GM21619 (cell line): ENCODE measurements at regions not wholly inside any gene's neighbourhood (a gene's known extent, or its start where the extent isn't known, plus 50 kb on each side); places are given as distances from the start of the nearest gene placed in this dataset.

Experiments
- ATAC-seq: cut with Tn5 transposase; IDR thresholded peaks from one replicate; pipeline ENCODE4 v1.9.1; 2021; ENCODE audit not compliant: unreplicated experiment

DNA sequence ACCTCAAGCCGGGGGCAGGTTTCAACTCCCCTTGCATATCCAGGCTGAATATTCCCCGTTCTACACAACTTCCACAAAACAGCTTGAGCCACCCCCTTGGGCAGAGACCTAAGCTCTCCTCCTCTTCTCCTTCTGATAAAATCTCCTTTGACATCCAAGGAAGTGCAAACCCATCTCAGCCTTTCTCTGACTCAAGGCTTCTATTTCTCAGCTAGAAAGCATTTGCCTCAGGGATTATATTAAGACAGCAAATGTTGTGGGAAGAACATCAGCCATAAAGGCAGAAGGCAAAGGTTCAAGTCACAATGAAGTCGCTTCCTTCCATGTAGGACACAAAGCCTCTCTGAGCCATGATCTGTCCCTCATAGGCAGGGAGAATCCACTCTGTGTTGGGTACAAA, 386.6 kb upstream of the ARID1B start:
- no peak for ATAC-seq

DNA sequence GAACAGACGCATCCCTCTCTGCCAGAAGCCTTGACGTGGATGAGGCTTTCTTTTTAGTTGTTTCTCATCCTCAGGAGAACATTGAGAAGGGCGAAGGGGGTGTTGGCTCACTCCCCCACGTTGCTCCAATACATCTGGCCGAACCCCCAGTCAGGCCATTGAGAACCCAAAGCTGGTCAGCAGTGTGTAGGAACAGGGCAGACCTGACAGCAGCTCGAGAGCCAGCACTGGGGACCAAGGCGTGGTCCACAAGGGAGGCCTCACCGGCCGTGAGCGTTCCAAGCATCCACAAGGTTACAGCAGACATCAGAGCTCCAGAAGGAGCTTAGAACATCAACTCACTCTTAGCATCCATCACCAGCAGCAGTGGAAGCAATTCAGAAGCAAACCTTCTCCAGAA, 387.9 kb upstream of the ARID1B start:
- ATAC-seq = no peak

DNA sequence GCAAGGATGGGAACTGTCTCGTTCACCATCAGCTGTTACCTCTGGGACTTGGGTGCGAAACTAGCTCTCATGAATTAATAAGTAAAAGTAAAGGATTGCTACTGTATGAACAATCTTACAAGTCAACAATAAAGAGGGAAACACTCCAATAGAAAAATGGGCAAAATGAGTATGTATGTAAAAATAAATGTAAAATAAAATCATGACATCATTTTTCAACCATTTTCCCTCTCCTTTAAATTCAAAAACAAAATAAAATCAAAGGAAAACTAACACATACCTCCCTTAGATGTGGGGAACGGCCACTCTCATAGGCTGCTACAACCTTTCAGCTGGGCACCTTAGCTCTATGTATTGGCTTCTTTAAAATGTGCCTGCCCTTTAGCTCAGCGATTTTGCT, 389.7 kb upstream of the ARID1B start:
- no peak for ATAC-seq

DNA sequence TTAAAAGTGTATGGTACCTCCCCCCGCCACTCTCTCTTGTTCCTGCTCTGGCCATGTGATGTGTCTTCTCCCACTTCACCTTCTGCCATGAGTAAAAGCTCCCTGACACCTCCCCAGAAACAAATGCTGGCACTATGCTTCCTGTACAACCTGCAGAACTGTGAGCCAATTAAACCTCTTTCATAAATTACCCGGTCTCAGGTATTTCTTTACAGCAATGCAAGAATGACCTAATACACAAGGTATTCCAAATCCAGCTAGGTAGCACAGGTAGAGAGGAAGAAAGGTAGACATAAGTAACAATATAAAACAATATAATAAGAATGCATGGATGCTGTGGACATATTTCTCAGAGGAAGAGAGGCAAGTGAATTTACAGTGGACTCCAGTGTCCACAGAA, 394.1 kb upstream of the ARID1B start:
- no peak for ATAC-seq

DNA sequence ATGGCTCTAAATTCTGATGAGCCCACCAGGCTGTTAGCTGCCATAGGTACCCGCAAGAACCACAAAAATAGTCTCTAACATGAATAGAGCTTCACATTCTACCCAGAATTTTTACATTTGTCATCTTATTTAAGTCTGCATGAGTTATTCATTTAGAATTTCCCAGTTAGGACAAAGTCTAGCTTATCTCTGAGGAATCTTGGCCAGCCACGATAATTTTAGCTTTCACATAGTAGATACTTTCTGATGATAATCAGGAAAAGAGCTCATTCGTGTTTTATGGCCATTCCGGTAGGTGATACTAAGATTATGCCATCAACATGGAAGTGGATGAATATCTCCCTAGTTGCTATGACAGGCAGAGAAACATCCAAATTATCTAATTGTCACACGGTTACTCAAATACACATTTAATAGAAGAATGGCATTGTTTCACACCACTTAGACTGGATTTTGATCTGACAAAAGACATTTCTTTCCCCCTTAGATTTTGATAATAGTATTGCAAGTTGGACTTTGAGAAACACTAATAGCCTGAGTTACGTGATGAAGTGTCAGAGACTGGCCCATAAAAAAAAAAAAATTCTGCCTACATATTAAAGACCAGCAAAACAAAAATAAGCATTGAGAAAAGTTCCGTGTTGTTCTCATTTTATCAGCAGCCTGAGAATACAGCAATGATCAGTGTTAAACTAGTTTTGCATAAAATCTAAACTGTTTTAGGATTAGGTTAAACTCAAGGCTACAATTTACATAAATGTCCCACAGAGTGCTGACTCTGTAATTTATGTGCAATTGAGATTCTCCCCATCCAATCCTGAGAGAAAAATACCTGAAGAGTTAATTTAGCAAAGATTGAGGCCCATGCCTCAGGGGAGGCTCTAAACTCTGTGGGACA, 397.5 kb upstream of the ARID1B start:
- no peak for ATAC-seq

DNA sequence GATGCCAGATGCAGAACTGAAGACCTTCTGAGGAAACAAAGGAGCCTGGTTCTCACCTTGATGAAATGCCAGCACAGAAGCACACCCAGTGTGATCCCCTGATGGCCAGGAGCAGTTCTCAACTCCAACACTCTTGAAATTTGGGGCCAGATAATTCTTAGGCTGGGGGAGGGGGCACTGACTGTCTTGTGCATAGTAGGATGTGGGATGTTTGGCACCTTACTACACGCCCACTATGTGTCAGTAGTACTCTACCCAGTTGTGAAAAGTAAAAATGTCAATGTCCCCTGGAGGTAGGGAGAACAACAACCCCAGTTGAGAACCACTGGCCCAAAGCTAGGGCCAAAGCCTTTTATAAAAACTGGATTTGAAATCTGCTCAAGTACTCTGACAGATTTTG, 398.3 kb upstream of the ARID1B start:
- ATAC-seq = no peak

DNA sequence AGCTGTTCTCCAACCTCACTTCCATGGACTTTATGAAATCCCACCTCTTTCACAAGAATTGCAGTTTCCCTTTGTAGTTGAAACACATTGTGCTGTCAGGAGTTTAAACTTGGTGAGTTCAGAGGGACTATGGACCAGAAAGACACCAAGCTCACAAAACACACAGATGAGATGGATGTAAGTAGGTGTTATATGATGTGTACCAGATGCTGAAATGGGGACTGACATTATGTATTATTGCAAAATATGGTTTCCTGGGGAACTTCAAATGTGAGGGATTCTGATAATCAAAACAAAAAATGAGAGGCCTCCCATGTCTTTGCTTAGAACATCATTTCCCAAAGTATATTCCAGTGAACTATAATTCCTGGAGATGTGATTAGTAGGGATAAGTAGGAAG, 401.1 kb upstream of the ARID1B start:
- no peak for ATAC-seq

DNA sequence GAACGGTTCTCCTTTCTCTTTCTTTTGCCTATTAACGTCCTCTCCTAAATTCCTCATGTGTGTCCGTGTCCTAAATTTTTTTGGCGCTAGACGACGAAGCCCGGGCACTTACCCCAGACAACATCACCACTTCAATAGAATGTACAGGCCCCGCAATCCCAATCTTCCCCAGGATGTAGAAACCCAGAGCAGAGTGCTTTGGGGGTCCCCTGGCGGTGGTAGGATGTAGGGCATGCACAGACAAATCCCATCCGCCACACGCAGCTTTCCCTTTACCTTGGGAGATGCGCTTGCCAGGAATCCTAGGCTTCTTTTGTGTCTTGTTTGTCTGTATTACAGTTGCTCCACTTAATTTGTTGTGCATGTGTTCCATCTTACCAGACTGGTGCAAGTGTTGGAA, 417.3 kb upstream of the ARID1B start:
- no peak for ATAC-seq

DNA sequence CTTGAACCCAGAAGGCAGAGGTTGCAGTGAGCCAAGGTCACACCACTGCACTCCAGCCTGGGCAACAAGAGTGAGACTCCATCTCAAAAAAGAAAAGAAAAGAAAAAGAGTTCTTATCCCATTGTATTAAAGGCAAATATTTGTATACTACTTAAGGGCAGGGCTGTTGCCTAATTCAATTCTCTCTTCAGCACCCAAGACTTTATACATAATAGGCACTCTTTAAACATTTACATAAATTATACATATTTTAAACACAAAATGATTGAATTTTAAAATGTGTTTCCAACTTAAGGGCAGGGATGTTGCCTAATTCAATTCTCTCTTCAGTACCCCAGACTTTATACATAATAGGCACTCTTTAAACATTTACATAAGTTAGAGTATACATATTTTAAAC, 424.3 kb upstream of the ARID1B start:
- no peak for ATAC-seq

DNA sequence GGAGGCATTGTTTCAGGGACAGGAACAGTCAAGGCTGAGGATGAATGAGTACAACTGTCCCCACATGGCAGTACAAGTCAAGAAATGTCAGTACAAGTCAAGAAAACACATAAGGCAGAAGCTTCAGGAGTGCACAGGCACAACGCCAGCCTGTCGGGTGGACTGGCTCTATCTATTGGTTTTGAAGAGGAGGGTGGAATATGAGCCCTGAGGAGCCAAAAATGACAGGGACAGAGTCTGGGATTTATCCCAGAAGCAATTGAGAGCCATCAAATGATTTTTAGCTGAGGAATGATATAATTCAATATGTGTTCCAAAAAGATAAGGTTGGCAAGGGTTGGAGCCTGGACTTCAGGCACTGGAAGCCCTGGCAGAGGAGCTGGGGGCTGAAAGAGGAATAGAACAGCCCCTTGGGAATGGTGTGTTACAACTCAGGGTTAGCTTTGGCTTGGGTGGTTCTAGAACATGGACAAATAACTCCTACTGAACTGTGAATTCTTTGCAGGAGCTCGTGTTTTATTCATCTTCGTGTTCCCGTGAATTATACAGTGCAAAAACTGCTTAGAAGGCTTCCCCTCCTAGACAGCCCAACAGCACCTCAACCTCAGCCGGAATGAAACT, 425.7 kb upstream of the ARID1B start:
- ATAC-seq = no peak

DNA sequence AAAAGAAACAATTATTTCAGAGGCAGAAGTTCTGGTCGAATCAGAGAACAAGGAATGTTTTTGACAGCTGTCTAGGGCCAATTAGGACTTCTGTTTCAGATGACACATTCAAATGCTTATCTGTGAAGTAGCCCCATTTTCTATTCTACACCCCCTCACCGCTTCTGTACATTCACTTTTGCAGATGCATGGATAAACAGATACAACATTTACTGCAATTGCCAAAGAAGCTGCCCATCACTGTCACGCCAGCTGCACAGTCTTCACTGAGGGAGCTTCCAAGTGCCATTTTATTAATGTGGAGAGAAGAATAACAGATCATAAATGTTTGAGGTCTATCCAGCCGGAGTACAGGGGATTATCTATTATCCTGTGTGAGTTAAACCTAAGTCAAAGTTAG, 426.8 kb upstream of the ARID1B start:
- no peak for ATAC-seq

DNA sequence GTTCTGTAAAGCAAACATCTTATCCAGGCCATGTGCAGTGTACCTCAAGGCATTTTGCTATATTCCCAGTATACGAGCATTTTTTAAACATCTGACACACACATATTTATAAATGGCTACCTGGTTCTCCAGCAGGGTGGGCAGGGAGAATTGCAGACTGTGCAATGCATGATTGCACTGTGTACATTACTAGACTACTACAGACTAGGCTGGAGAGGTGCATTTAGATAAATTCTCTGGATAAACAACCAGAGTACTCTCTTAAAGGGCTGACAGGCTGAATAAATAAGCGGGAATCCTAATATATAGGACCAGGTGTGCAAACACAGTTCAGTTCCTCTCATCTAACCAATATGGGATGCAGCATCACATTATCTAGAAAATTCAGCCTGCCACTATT, 428.3 kb upstream of the ARID1B start:
- no peak for ATAC-seq

DNA sequence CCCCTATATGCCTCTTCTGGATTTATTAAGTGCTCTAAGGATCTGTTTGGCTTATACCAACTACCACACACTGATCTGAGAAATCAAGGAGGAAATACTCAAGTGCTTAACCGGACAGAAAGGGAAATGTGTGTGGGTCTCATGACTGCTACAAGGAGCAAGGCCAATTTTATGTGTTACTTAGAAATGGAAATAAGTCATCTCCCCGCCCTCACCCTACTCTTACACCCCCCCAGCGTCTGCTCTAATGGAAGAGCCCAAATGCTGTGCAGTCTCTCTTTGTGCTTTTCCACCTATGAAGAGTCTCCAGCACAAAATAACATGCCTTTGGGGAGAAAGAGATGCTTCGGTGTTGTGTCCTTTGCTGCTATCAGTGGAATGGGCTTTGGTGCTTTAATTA, 428.8 kb upstream of the ARID1B start:
- ATAC-seq = no peak

DNA sequence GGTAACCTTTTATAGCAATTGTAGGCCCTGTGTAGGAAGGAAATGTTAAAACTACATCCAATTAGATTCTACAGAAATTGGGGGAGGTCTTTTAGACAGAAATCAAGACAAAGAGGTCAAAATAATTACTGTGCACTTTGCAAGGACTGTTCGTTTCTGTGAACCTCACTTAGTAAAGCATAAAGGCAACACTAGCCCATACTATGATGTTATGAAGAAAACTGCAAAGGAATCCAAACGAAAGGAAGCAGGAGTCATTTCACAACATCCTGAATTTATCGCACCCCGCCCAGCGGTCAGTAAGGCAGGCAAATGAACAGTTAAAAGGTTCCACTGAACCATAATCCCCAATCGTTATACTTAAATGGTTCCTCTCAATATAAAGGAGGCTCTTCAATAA, 429.5 kb upstream of the ARID1B start:
- ATAC-seq = no peak

DNA sequence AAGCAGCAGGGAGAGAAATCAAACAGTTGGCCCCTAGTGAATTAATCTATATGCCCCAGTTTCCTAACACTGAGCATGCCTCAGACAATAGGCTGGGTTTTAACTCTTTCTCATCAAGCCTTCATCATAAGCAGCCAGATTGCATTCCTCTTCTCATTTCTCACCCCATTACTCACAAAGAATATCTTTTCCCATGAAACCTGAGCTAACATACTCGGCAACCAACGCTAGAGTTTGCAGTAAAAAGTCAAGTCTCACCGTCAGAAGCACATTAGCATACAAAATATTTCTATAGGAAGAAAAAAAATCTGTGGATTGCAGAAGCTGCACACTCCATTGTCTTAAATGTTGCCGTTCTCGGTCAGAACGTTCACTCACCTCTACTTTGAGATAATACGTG, 429.9 kb upstream of the ARID1B start:
- no peak for ATAC-seq

DNA sequence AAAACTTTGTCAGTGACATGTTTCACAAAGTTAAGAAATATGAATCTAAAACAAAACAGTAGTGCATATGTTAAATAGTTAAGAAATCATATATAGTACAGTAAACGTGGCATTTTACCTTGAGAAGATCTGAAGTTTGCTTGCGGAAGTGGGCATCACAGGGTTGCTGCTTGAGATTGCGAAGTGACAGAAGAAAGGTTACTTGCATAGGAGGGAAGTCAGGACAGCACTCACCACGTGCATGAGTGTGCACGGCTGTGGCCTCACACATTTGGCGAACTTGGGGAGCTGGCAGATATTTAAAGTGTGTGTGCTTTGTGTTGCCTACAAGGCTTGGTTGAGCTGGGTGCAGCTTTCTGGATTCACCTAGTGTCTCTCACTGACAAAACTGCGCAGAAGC, 431.5 kb upstream of the ARID1B start:
- no peak for ATAC-seq

DNA sequence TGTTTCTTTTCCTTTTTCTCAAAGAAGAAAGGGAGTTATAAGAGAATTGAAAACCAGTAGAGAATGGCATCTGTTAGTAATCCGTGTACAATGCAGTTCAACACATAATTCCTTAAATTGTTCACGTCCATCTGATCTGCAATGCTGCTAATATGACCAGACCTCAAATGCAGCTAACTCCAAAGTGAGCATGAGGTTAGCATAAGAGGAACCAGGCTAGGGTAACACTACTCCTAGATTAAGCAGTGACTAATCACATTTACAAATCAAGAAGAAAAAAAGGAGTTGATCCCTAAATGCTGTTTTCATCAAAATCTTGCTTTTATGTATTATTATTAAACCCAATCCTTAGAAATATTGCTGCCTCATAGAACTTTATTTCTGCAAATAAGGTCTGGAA, 432.7 kb upstream of the ARID1B start:
- ATAC-seq = no peak

DNA sequence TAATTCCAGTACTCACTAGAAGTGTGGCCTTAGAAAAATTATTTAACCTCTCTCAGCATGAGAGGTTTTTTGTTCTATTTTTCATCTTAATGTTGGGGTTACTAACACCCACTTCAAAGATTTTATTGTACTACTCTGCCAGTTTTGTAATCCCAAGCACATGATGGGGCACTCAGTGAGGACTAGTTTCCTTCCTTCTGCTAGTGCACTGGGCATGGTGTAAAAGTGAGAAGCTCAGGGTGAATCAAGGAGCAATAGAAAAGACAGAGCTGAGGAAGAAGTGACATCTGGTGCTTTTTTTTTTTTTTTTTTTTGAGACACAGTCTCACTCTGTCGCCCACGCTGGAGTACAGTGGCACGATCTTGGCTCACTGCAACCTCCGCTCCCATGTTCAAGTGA, 439.4 kb upstream of the ARID1B start:
- ATAC-seq = no peak

DNA sequence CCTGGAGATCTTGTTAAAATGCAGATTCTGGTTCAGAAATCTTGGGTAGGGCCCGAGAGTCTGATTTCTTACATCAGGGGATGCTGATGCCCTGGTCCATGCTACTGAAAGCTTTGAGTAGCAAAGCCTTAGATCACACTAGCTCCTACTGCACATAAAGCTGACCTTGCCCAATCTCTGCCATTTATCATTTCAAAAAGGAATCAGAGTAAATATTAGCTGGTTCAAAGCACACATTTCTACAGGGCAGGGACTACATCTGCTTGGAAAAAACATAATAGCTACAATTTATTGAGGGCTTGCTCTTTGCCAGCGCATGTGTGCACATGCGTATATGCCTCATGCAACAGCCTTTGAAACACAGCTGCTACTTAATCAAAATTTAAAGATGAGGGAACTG, 440.4 kb upstream of the ARID1B start:
- ATAC-seq = no peak

DNA sequence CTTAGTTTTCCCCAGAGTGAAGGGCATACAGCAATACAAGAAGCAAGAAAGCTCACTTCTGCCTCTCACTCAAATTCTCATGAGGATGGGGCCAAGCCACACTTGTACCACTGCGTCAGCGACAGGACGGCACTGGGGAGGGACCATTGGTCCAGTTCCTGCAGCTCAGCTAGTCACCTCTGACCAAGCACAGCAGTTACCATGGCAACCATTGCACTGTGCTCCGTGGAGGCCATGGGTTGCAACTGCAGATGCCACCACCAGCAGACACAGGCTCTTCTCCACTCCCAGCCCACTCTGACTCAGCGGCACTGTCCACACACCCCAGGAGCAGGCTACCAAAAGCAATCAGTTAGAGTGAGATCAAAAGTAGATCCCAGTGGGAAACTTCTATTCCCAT, 441.1 kb upstream of the ARID1B start:
- no peak for ATAC-seq

DNA sequence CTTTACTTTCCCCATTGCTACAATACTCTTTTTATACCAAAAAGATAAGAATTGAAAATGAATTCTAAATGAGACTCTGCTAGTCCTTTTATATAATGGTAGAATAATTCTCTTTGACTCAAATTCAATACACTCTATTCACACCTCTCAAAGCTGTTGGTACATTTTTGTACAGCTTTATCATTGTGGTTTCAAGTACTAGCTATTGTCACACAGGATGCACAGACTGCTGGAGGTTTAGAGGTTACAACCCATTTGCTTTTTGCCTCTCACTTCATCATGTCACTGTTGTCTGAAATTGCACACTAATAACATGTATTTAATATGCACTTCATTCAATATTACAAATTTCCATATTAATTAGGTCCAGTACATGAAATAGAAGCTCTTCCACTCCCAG, 442.2 kb upstream of the ARID1B start:
- no peak for ATAC-seq

DNA sequence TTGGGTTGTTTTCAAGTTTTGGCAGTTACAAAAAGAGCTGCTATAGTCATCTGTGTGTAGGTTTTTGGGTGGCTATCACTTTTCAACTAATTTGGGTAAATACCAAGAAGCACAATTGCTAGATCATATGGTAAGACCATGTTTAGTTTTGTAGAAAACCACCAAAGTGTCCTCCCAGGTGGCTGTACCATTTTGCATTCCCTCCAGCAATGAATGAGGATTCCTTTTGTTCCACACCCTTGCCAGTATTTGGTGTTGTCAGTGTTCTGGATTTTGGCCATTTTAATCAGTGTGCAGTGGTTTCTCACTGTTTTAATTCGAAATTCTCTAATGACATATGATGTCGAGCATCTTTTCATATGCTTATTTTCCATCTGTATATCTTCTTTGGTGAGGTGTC, 457.5 kb upstream of the ARID1B start:
- ATAC-seq = no peak

DNA sequence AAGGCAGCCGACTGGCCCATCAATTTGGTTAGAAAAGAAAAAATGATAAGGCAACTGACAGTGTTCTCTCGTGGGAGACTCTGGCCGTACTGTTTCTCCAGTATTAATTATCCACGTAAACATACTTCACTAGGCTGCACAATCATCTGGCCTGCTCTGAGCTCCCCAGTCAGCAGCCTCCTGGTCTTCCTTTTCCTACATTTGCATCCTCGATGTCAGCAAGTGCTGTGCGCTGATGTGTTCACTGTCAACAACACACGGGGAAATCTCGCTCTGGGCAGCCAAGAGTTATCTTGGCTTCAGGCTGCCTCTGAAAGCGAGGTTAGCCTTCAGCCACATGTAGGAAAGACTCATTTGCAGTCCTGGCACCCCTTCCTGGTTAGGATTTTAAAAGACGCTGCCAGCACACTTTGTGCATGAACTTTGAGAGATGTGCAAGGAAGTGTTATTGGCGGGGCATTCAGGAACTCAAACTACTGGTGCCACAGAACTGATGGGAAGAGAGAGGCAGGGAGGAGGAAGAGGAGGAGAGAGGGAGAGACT, 460.5 kb upstream of the ARID1B start:
- no peak for ATAC-seq
